Neural crest cell (in vitro differentiated cells): ENCODE measurements at regions not wholly inside any gene's neighbourhood (a gene's known extent, or its start where the extent isn't known, plus 50 kb on each side); places are given as distances from the start of the nearest gene placed in this dataset.

ENCODE experiments used
- DNase-seq: peaks from one replicate; pipeline ENCODE4 v3.0.0; 2021; ENCODE audit warnings: low read depth, mixed read lengths, low spot score
- H3K27ac Mint-ChIP-seq: one replicate; pipeline ENCODE4 v1.8.0; 2021; ENCODE audit warnings: mild to moderate bottlenecking, mixed read lengths; ENCODE audit not compliant: unreplicated experiment
- H3K27me3 Mint-ChIP-seq: 2 replicates; pipeline ENCODE4 v1.8.0; 2021; ENCODE audit warnings: low read depth, mild to moderate bottlenecking, mixed read lengths
- H3K36me3 Mint-ChIP-seq: 2 replicates; pipeline ENCODE4 v1.8.0; 2021; ENCODE audit warnings: low read depth, mild to moderate bottlenecking, mixed read lengths
- H3K4me1 Mint-ChIP-seq: 2 replicates; pipeline ENCODE4 v1.8.0; 2021; ENCODE audit warnings: mixed read lengths
- H3K4me3 Mint-ChIP-seq: one replicate; pipeline ENCODE4 v1.8.0; 2021; ENCODE audit warnings: mild to moderate bottlenecking, mixed read lengths
- H3K9me3 Mint-ChIP-seq: 2 replicates; pipeline ENCODE4 v1.8.0; 2021; ENCODE audit warnings: mixed read lengths
- CTCF ChIP-seq: fragments of 200-600 bp; sonication (generic); conservative IDR thresholded peaks from 2 replicates; pipeline ENCODE4 v1.5.0; 2021; ENCODE audit warnings: antibody characterized with exemption, mild to moderate bottlenecking

- H3K27ac Mint-ChIP-seq: no peak overlapping the region
- H3K27me3 Mint-ChIP-seq: no peaks in the 10 kb centered on the region
- no peak for DNase-seq
- no peak overlapping the region for H3K4me3 Mint-ChIP-seq
- no peaks in the 10 kb centered on the region for H3K9me3 Mint-ChIP-seq
- H3K36me3 Mint-ChIP-seq: no peaks in the 10 kb centered on the region
- no peak for TF ChIP-seq CTCF
- no peaks in the 10 kb centered on the region for H3K4me1 Mint-ChIP-seq
Measured at GRCh38 chr2:58720033-58720769, 479.1 kb upstream of the FANCL start.

- DNase-seq: no peak
- Mint-ChIP-seq H3K9me3 (no peaks in the 10 kb centered on the region), H3K4me1 (no peaks in the 10 kb centered on the region), H3K4me3 (no peak overlapping the region), H3K36me3 (no peaks in the 10 kb centered on the region), H3K27ac (no peak overlapping the region), H3K27me3 (no peaks in the 10 kb centered on the region)
- no peak for TF ChIP-seq CTCF
Measured at GRCh38 chr2:58715344-58715743, 474.2 kb upstream of the FANCL start.

- Mint-ChIP-seq H3K9me3 (no peaks in the 10 kb centered on the region), H3K4me3 (no peak overlapping the region), H3K4me1 (peaks cover 4% of the 10 kb centered on the region), H3K27me3 (no peaks in the 10 kb centered on the region), H3K36me3 (no peaks in the 10 kb centered on the region), H3K27ac (no peak overlapping the region)
- no peak for TF ChIP-seq CTCF
- no peak for DNase-seq
Measured at GRCh38 chr2:58714238-58714637, 473.1 kb upstream of the FANCL start.

- H3K27me3 Mint-ChIP-seq: no peaks in the 10 kb centered on the region
- no peaks in the 10 kb centered on the region for H3K36me3 Mint-ChIP-seq
Measured at GRCh38 chr2:58710795-58711279, 469.7 kb upstream of the FANCL start.

GRCh38 chr2:58709687-58710354 is 468.7 kb upstream of the FANCL start:
- DNase-seq: no peak
- Mint-ChIP-seq H3K4me1 (peaks cover 4% of the 10 kb centered on the region), H3K9me3 (no peaks in the 10 kb centered on the region), H3K36me3 (no peaks in the 10 kb centered on the region), H3K27me3 (no peaks in the 10 kb centered on the region), H3K4me3 (no peak overlapping the region), H3K27ac (no peak overlapping the region)
- no peak for TF ChIP-seq CTCF

More at GRCh38 chr2:58710795-58711279, 469.7 kb upstream of the FANCL start:
- Mint-ChIP-seq H3K9me3 (no peaks in the 10 kb centered on the region), H3K4me3 (no peak overlapping the region), H3K27ac (no peak overlapping the region), H3K4me1 (peaks cover 4% of the 10 kb centered on the region)
- TF ChIP-seq CTCF: no peak
- no peak for DNase-seq
